ENCODE measurements at regions not wholly inside any gene's neighbourhood (a gene's known extent, or its start where the extent isn't known, plus 50 kb on each side); places are given as distances from the start of the nearest gene placed in this dataset.

DNA sequence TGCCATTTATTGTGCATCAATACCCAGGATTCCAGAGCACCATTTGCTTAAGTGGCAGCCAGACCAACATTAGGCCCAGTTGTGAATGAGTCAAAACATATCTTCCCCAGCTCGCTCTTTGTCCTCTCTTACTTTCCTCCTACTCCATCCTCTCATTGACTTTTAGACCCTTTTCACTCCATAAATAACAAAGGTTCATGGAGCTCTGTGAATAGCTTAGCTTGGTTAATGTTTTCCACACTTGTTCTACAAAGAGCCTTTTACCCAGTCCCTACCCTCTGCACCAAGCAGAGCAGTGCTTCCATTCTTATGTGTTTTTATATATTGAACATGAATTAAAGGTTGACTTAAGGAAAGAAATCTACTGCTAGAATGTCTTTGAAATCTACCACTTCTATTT, 625.8 kb upstream of the FANCL start:
- no peak for TF ChIP-seq POLR2AphosphoS5 (IDR thresholded peaks at IDR 0.05; ENCODE audit: low read depth, low read length)
- TF ChIP-seq, protein P1, sequence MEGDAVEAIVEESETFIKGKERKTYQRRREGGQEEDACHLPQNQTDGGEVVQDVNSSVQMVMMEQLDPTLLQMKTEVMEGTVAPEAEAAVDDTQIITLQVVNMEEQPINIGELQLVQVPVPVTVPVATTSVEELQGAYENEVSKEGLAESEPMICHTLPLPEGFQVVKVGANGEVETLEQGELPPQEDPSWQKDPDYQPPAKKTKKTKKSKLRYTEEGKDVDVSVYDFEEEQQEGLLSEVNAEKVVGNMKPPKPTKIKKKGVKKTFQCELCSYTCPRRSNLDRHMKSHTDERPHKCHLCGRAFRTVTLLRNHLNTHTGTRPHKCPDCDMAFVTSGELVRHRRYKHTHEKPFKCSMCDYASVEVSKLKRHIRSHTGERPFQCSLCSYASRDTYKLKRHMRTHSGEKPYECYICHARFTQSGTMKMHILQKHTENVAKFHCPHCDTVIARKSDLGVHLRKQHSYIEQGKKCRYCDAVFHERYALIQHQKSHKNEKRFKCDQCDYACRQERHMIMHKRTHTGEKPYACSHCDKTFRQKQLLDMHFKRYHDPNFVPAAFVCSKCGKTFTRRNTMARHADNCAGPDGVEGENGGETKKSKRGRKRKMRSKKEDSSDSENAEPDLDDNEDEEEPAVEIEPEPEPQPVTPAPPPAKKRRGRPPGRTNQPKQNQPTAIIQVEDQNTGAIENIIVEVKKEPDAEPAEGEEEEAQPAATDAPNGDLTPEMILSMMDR (IDR thresholded peaks at IDR 0.05), result no peak
- no peak for TF ChIP-seq TCF7L2 (IDR thresholded peaks at IDR 0.05; ENCODE audit: low read depth, low read length)
- TF ChIP-seq, protein P2, sequence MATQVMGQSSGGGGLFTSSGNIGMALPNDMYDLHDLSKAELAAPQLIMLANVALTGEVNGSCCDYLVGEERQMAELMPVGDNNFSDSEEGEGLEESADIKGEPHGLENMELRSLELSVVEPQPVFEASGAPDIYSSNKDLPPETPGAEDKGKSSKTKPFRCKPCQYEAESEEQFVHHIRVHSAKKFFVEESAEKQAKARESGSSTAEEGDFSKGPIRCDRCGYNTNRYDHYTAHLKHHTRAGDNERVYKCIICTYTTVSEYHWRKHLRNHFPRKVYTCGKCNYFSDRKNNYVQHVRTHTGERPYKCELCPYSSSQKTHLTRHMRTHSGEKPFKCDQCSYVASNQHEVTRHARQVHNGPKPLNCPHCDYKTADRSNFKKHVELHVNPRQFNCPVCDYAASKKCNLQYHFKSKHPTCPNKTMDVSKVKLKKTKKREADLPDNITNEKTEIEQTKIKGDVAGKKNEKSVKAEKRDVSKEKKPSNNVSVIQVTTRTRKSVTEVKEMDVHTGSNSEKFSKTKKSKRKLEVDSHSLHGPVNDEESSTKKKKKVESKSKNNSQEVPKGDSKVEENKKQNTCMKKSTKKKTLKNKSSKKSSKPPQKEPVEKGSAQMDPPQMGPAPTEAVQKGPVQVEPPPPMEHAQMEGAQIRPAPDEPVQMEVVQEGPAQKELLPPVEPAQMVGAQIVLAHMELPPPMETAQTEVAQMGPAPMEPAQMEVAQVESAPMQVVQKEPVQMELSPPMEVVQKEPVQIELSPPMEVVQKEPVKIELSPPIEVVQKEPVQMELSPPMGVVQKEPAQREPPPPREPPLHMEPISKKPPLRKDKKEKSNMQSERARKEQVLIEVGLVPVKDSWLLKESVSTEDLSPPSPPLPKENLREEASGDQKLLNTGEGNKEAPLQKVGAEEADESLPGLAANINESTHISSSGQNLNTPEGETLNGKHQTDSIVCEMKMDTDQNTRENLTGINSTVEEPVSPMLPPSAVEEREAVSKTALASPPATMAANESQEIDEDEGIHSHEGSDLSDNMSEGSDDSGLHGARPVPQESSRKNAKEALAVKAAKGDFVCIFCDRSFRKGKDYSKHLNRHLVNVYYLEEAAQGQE (IDR thresholded peaks at IDR 0.05; ENCODE audit: insufficient read depth in 1 of 2, low read depth in 2 of 2, low read length in 1 of 2), result no peak
- no peak for TF ChIP-seq SIN3A (IDR thresholded peaks at IDR 0.05; ENCODE audit: borderline replicate concordance, insufficient read depth, low read depth, low read length)
